Loucy (cell line): ENCODE measurements at regions not wholly inside any gene's neighbourhood (a gene's known extent, or its start where the extent isn't known, plus 50 kb on each side); places are given as distances from the start of the nearest gene placed in this dataset.

Source experiments
- EZH2phosphoT487 ChIP-seq: fragments of 200-600 bp; IDR thresholded peaks from 2 replicates; pipeline ENCODE4 v1.6.1; 2018; ENCODE audit warnings: antibody characterized with exemption, mild to moderate bottlenecking, moderate library complexity, borderline replicate concordance
- TF ChIP-seq, protein P1 (sequence below): fragments of 200-600 bp; sonication (generic); conservative IDR thresholded peaks from 2 replicates; pipeline ENCODE4 v1.5.1; 2014; ENCODE audit warnings: mild to moderate bottlenecking, antibody characterized with exemption, low read length

DNA sequence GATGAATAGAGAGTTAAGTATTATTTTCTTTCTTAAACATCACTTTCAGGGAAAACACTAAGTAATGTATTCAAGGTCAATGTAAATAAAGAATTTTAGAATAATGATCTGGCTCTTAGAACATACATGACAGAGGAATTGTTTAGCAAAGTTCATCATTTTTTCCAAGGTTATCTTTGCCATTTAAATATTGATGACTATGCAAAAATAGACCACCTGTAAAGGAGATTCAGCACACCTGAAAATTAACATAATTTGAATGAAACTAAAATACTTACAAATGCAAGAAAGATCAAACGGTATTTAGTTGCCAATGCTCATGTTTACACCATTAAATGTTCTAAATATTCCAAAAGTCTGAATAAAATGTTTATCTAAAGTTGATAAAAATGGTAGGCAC, 782.6 kb upstream of the CHORDC1 start:
- TF ChIP-seq EZH2phosphoT487: no peak
- TF ChIP-seq, protein P1, sequence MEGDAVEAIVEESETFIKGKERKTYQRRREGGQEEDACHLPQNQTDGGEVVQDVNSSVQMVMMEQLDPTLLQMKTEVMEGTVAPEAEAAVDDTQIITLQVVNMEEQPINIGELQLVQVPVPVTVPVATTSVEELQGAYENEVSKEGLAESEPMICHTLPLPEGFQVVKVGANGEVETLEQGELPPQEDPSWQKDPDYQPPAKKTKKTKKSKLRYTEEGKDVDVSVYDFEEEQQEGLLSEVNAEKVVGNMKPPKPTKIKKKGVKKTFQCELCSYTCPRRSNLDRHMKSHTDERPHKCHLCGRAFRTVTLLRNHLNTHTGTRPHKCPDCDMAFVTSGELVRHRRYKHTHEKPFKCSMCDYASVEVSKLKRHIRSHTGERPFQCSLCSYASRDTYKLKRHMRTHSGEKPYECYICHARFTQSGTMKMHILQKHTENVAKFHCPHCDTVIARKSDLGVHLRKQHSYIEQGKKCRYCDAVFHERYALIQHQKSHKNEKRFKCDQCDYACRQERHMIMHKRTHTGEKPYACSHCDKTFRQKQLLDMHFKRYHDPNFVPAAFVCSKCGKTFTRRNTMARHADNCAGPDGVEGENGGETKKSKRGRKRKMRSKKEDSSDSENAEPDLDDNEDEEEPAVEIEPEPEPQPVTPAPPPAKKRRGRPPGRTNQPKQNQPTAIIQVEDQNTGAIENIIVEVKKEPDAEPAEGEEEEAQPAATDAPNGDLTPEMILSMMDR: no peak
